Effector CD4-positive, alpha-beta T cell (primary cell): ENCODE measurements at regions not wholly inside any gene's neighbourhood (a gene's known extent, or its start where the extent isn't known, plus 50 kb on each side); places are given as distances from the start of the nearest gene placed in this dataset.
"Not testable (repeated sequence)": the region's sequence is repeated elsewhere in the genome, so short reads cannot be mapped to it uniquely, and the experiment has no call there.

Experiments
- DNase-seq: peaks from one replicate; pipeline ENCODE4 v3.0.0-alpha.2; 2020

GRCh38 chr5:162487528-162488525, 420.3 kb downstream of the GABRG2 start:
- no peak for DNase-seq

GRCh38 chr5:162496100-162496808, 428.7 kb downstream of the GABRG2 start:
- no peak for DNase-seq

GRCh38 chr5:162497455-162497854, 429.9 kb downstream of the GABRG2 start:
- DNase-seq = no peak

- no peak for DNase-seq
Measured at GRCh38 chr5:162502780-162503179, 435.2 kb downstream of the GABRG2 start.

GRCh38 chr5:162503796-162504195, 436.2 kb downstream of the GABRG2 start:
- DNase-seq = no peak

- no peak for DNase-seq
Measured at GRCh38 chr5:162512935-162513565, 445.5 kb downstream of the GABRG2 start.

- no peak for DNase-seq
Measured at GRCh38 chr5:162514116-162514515, 446.5 kb downstream of the GABRG2 start.

- DNase-seq = no peak
Measured at GRCh38 chr5:162520878-162521277, 453.3 kb downstream of the GABRG2 start.

GRCh38 chr5:162529209-162529608, 461.6 kb downstream of the GABRG2 start:
- DNase-seq = no peak

GRCh38 chr5:162529886-162530285, 462.3 kb downstream of the GABRG2 start:
- DNase-seq = no peak

- DNase-seq = no peak
Measured at GRCh38 chr5:162543437-162543836, 475.9 kb downstream of the GABRG2 start.

- DNase-seq = no peak
Measured at GRCh38 chr5:162544905-162545304, 477.3 kb downstream of the GABRG2 start.

GRCh38 chr5:162550236-162550635, 482.7 kb downstream of the GABRG2 start:
- no peak for DNase-seq

- no peak for DNase-seq
Measured at GRCh38 chr5:162558120-162558519, 490.5 kb downstream of the GABRG2 start.

GRCh38 chr5:162567644-162568043, 500.1 kb downstream of the GABRG2 start:
- DNase-seq = no peak

- DNase-seq = no peak
Measured at GRCh38 chr5:162573758-162574157, 506.2 kb downstream of the GABRG2 start.

- DNase-seq = no peak
Measured at GRCh38 chr5:162591724-162592123, 524.2 kb downstream of the GABRG2 start.

GRCh38 chr5:162593881-162594280, 526.3 kb downstream of the GABRG2 start:
- no peak for DNase-seq

GRCh38 chr5:162603443-162604070, 536.0 kb downstream of the GABRG2 start:
- DNase-seq = no peak

GRCh38 chr5:162607879-162608278, 540.3 kb downstream of the GABRG2 start:
- DNase-seq = no peak

GRCh38 chr5:162621726-162622263, 554.2 kb downstream of the GABRG2 start:
- DNase-seq = not testable (repeated sequence)

- no peak for DNase-seq
Measured at GRCh38 chr5:162624110-162624509, 556.5 kb downstream of the GABRG2 start.

- DNase-seq = no peak
Measured at GRCh38 chr5:162637481-162637880, 569.9 kb downstream of the GABRG2 start.
